Stimulated activated naive B cell treated with anti-CD40 and anti-IgM and Interleukin-4, amounts not matched to agents 10 μg/mL and 1 μg/mL and 100 μg/mL, for 72 hours (primary cell): ENCODE measurements at regions not wholly inside any gene's neighbourhood (a gene's known extent, or its start where the extent isn't known, plus 50 kb on each side); places are given as distances from the start of the nearest gene placed in this dataset.

Experiments used
- ATAC-seq, 2 donors: fragments of 150-1000 bp; cut with Tn5 transposase; replicated peaks; 2 replicates each; pipeline ENCODE4 v1.10.0; 2021; ENCODE audit warnings: moderate library complexity in 1 of 2
- DNase-seq: peaks from one replicate; pipeline ENCODE4 v3.0.0; 2021
- H3K27ac Mint-ChIP-seq: one replicate; pipeline ENCODE4 v1.8.0; 2022; ENCODE audit warnings: mild to moderate bottlenecking, mixed read lengths
- H3K27me3 Mint-ChIP-seq, 2 donors: one replicate each; pipeline ENCODE4 v1.8.0; 2022; ENCODE audit warnings: mixed read lengths in 2 of 2
- H3K36me3 Mint-ChIP-seq, 2 donors: one replicate each; pipeline ENCODE4 v1.8.0; 2022; ENCODE audit warnings: mixed read lengths in 2 of 2, mild to moderate bottlenecking in 1 of 2
- H3K4me1 Mint-ChIP-seq, 2 donors: one replicate each; pipeline ENCODE4 v1.8.0; 2022; ENCODE audit warnings: mixed read lengths in 2 of 2, mild to moderate bottlenecking in 1 of 2
- H3K4me3 Mint-ChIP-seq, 2 donors: one replicate each; pipeline ENCODE4 v1.8.0; 2022; ENCODE audit warnings: mild to moderate bottlenecking in 2 of 2, mixed read lengths in 2 of 2, moderate library complexity in 1 of 2
- H3K9me3 Mint-ChIP-seq, 2 donors: one replicate each; pipeline ENCODE4 v1.8.0; 2022; ENCODE audit warnings: mixed read lengths in 2 of 2, mild to moderate bottlenecking in 1 of 2

- ATAC-seq, result no peak
- Mint-ChIP-seq H3K4me3 (no peak overlapping the region), H3K9me3 (no peaks in the 10 kb centered on the region), H3K27me3 (no peaks in the 10 kb centered on the region), H3K27ac (no peak overlapping the region), H3K4me1 (no peaks in the 10 kb centered on the region), H3K36me3 (no peaks in the 10 kb centered on the region)
- DNase-seq, result no peak
Observed at GRCh38 chr22:34881453-34881852, 184.5 kb upstream of the ISX start.

- peaks cover 13 to 15% of the 10 kb centered on the region in 2 donors for H3K9me3 Mint-ChIP-seq
- H3K4me1 Mint-ChIP-seq, result no peaks in the 10 kb centered on the region
- H3K27me3 Mint-ChIP-seq, result no peaks in the 10 kb centered on the region
- H3K27ac Mint-ChIP-seq, result no peak overlapping the region
- peaks cover 0 to 1% of the 10 kb centered on the region in 2 donors for H3K36me3 Mint-ChIP-seq
- no peak overlapping the region for H3K4me3 Mint-ChIP-seq
- DNase-seq (no peak), ATAC-seq (no peak)
Observed at GRCh38 chr22:34885852-34886251, 180.1 kb upstream of the ISX start.

- Mint-ChIP-seq H3K36me3 (peaks cover 0 to 1% of the 10 kb centered on the region in 2 donors), H3K27ac (no peak overlapping the region), H3K4me3 (no peak overlapping the region), H3K27me3 (no peaks in the 10 kb centered on the region), H3K4me1 (no peaks in the 10 kb centered on the region), H3K9me3 (peaks cover 15 to 16% of the 10 kb centered on the region in 2 donors)
- no peak for ATAC-seq
- no peak for DNase-seq
Observed at GRCh38 chr22:34886391-34886790, 179.6 kb upstream of the ISX start.

GRCh38 chr22:34886812-34887211, 179.1 kb upstream of the ISX start:
- no peak for DNase-seq
- ATAC-seq, result no peak
- Mint-ChIP-seq H3K27ac (no peak overlapping the region), H3K9me3 (peaks cover 15 to 16% of the 10 kb centered on the region in 2 donors), H3K4me1 (no peaks in the 10 kb centered on the region), H3K27me3 (no peaks in the 10 kb centered on the region), H3K36me3 (peaks cover 0 to 1% of the 10 kb centered on the region in 2 donors), H3K4me3 (no peak overlapping the region)

- H3K4me3 Mint-ChIP-seq, result no peak overlapping the region
- H3K4me1 Mint-ChIP-seq, result no peaks in the 10 kb centered on the region
- DNase-seq, result no peak
- ATAC-seq, result no peak
- H3K27me3 Mint-ChIP-seq, result peaks cover 0 to 4% of the 10 kb centered on the region in 2 donors
- peaks cover 2 to 3% of the 10 kb centered on the region in 2 donors for H3K9me3 Mint-ChIP-seq
- no peak overlapping the region for H3K27ac Mint-ChIP-seq
- H3K36me3 Mint-ChIP-seq, result no peaks in the 10 kb centered on the region
Observed at GRCh38 chr22:34897126-34897525, 168.8 kb upstream of the ISX start.

- Mint-ChIP-seq H3K36me3 (no peaks in the 10 kb centered on the region), H3K9me3 (peaks cover 0 to 2% of the 10 kb centered on the region in 2 donors), H3K27me3 (no peaks in the 10 kb centered on the region), H3K4me1 (no peaks in the 10 kb centered on the region), H3K27ac (no peak overlapping the region), H3K4me3 (no peak overlapping the region)
- DNase-seq (no peak), ATAC-seq (no peak)
Observed at GRCh38 chr22:34902335-34902734, 163.6 kb upstream of the ISX start.

- Mint-ChIP-seq H3K27ac (no peak overlapping the region), H3K4me1 (no peaks in the 10 kb centered on the region), H3K36me3 (no peaks in the 10 kb centered on the region), H3K4me3 (no peak overlapping the region), H3K27me3 (no peaks in the 10 kb centered on the region), H3K9me3 (peaks cover 0 to 2% of the 10 kb centered on the region in 2 donors)
- DNase-seq, result no peak
- no peak for ATAC-seq
Observed at GRCh38 chr22:34903416-34903815, 162.5 kb upstream of the ISX start.

- Mint-ChIP-seq H3K4me1 (no peaks in the 10 kb centered on the region), H3K27ac (no peak overlapping the region), H3K27me3 (peaks cover 0 to 10% of the 10 kb centered on the region in 2 donors), H3K36me3 (no peaks in the 10 kb centered on the region), H3K4me3 (no peak overlapping the region), H3K9me3 (peaks cover 0 to 3% of the 10 kb centered on the region in 2 donors)
- no peak for ATAC-seq
- DNase-seq, result no peak
Observed at GRCh38 chr22:34904486-34904885, 161.5 kb upstream of the ISX start.

- Mint-ChIP-seq H3K4me3 (no peak overlapping the region), H3K27me3 (peaks cover 10 to 18% of the 10 kb centered on the region in 2 donors), H3K27ac (no peak overlapping the region), H3K4me1 (no peaks in the 10 kb centered on the region), H3K36me3 (no peaks in the 10 kb centered on the region), H3K9me3 (peaks cover 0 to 3% of the 10 kb centered on the region in 2 donors)
- DNase-seq, result no peak
- no peak for ATAC-seq
Observed at GRCh38 chr22:34913826-34914225, 152.1 kb upstream of the ISX start.

GRCh38 chr22:34914846-34915245, 151.1 kb upstream of the ISX start:
- no peak overlapping the region for H3K27ac Mint-ChIP-seq
- peaks cover 0 to 1% of the 10 kb centered on the region in 2 donors for H3K9me3 Mint-ChIP-seq

GRCh38 chr22:34917239-34917638, 148.7 kb upstream of the ISX start:
- Mint-ChIP-seq H3K36me3 (no peaks in the 10 kb centered on the region), H3K4me1 (no peaks in the 10 kb centered on the region), H3K9me3 (peaks cover 3% of the 10 kb centered on the region in 2 donors), H3K4me3 (no peak overlapping the region), H3K27me3 (peaks cover 5 to 9% of the 10 kb centered on the region in 2 donors), H3K27ac (no peak overlapping the region)
- DNase-seq (no peak), ATAC-seq (no peak)

More at GRCh38 chr22:34914846-34915245, 151.1 kb upstream of the ISX start:
- Mint-ChIP-seq H3K4me3 (no peak overlapping the region), H3K36me3 (no peaks in the 10 kb centered on the region), H3K4me1 (no peaks in the 10 kb centered on the region), H3K27me3 (peaks cover 8 to 10% of the 10 kb centered on the region in 2 donors)
- DNase-seq, result no peak
- no peak for ATAC-seq

- H3K4me1 Mint-ChIP-seq, result no peaks in the 10 kb centered on the region
- no peak overlapping the region for H3K27ac Mint-ChIP-seq
- no peaks in the 10 kb centered on the region for H3K36me3 Mint-ChIP-seq
- ATAC-seq (no peak), DNase-seq (no peak)
- peaks cover 0 to 6% of the 10 kb centered on the region in 2 donors for H3K27me3 Mint-ChIP-seq
- no peak overlapping the region for H3K4me3 Mint-ChIP-seq
- H3K9me3 Mint-ChIP-seq, result peaks cover 1 to 4% of the 10 kb centered on the region in 2 donors
Observed at GRCh38 chr22:34931026-34931425, 134.9 kb upstream of the ISX start.

GRCh38 chr22:34934261-34934660, 131.7 kb upstream of the ISX start:
- DNase-seq (no peak), ATAC-seq (no peak)

GRCh38 chr22:34943830-34944229, 122.1 kb upstream of the ISX start:
- no peaks in the 10 kb centered on the region for H3K36me3 Mint-ChIP-seq
- H3K4me1 Mint-ChIP-seq, result no peaks in the 10 kb centered on the region
- H3K4me3 Mint-ChIP-seq, result no peak overlapping the region
- DNase-seq (no peak), ATAC-seq (no peak)
- peaks cover 5 to 13% of the 10 kb centered on the region in 2 donors for H3K27me3 Mint-ChIP-seq
- H3K27ac Mint-ChIP-seq, result no peak overlapping the region
- H3K9me3 Mint-ChIP-seq, result peaks cover 0 to 6% of the 10 kb centered on the region in 2 donors

More at GRCh38 chr22:34934261-34934660, 131.7 kb upstream of the ISX start:
- peaks cover 2 to 4% of the 10 kb centered on the region in 2 donors for H3K9me3 Mint-ChIP-seq
- no peaks in the 10 kb centered on the region for H3K4me1 Mint-ChIP-seq
- H3K4me3 Mint-ChIP-seq, result no peak overlapping the region
- H3K27ac Mint-ChIP-seq, result no peak overlapping the region
- H3K36me3 Mint-ChIP-seq, result no peaks in the 10 kb centered on the region
- peaks cover 0 to 6% of the 10 kb centered on the region in 2 donors for H3K27me3 Mint-ChIP-seq

GRCh38 chr22:34946339-34946985, 119.5 kb upstream of the ISX start:
- H3K27ac Mint-ChIP-seq, result no peak overlapping the region
- H3K36me3 Mint-ChIP-seq, result no peaks in the 10 kb centered on the region
- no peaks in the 10 kb centered on the region for H3K9me3 Mint-ChIP-seq
- ATAC-seq (no peak), DNase-seq (no peak)
- no peaks in the 10 kb centered on the region for H3K4me1 Mint-ChIP-seq
- H3K4me3 Mint-ChIP-seq, result no peak overlapping the region
- H3K27me3 Mint-ChIP-seq, result peaks cover 5 to 13% of the 10 kb centered on the region in 2 donors
